Left lung (tissue), 4 donors: ENCODE measurements at regions not wholly inside any gene's neighbourhood (a gene's known extent, or its start where the extent isn't known, plus 50 kb on each side); places are given as distances from the start of the nearest gene placed in this dataset.
A peak's percentile ranks its signal among the peaks of the same experiment; 100 is the strongest.

Source experiments
- ATAC-seq: fragments of 200-7000 bp; cut with Tn5 transposase; one replicate; pipeline ENCODE4 v1.9.1; 2020; ENCODE audit warnings: moderate library complexity
- DNase-seq, 4 donors: peaks; one replicate each; pipeline ENCODE4 v3.0.0-alpha.2; 2013 to 2020
- H3K27ac ChIP-seq, 2 donors: fragments of 200-600 bp; sonication (generic) in 1 of 2; one replicate each; pipeline versions ENCODE4 v1.5.0 to v1.8.0; 2020 to 2021
- H3K27me3 ChIP-seq, 2 donors: fragments of 200-600 bp; sonication (generic) in 1 of 2; one replicate each; pipeline versions ENCODE4 v1.5.0 to v1.8.0; 2020 to 2021
- H3K36me3 ChIP-seq, 2 donors: fragments of 200-600 bp; sonication (generic) in 1 of 2; one replicate each; pipeline versions ENCODE4 v1.5.0 to v1.8.0; 2020 to 2021
- H3K4me1 ChIP-seq, 2 donors: fragments of 200-600 bp; one replicate each; pipeline ENCODE4 v1.8.0; 2021
- H3K4me3 ChIP-seq, 2 donors: fragments of 200-600 bp; sonication (generic) in 1 of 2; one replicate each; pipeline versions ENCODE4 v1.5.0 to v1.8.0; 2020 to 2021; ENCODE audit warnings: mild to moderate bottlenecking in 1 of 2
- H3K9me3 ChIP-seq, 2 donors: fragments of 200-600 bp; sonication (generic) in 1 of 2; one replicate each; pipeline versions ENCODE4 v1.5.0 to v1.8.0; 2020 to 2021
- CTCF ChIP-seq, 2 donors: fragments of 200-600 bp; sonication (generic) in 1 of 2; IDR thresholded peaks; one replicate each; pipeline versions ENCODE4 v1.5.0 to v1.8.0; 2021; ENCODE audit warnings: antibody characterized with exemption in 2 of 2
- intact Hi-C, 2 donors: fragments of 100-400 bp; cut with DNase I; formaldehyde crosslinking; loops; one replicate each; pipeline versions ENCODE4 v1.11.2 to v1.14.2; 2022
- donor health status: DM: no; HTN: yes; CAD: no.
- donor health status: DM: no; HTN: no; CAD: no.

DNA sequence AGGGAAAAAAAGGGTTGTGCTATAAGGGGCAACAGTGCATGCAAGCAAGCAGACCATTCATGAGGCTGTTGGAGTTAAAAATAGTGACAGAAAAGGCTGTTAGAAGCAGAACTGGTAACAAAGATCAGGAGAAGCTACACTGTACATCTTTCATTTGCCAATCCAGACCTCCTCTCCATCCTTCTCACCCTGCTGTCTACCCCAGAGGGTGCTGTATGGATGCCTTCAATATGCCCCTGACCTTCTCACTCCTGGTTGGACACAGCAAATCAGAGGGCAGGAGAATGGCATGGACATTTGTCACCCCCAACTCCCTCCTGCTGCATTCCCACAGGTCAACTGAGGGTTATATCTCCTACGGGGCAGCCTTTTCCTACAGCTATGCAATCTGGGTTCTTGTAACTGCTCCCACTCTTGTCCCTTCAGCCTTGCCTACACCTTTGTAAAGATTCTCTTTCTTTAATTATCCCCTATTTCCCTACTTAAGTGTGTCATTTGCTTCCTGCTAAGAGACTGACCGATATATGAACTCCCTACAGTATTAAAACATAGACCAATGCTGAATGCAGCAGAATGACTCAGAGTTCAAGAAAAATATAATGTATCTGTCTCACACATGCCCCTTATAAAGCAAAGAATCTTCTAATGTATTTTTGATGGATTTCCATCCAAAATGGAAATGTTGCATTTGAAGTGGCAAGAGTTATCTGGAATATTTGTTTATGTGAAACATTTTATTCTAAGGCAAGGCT lies 169.2 kb upstream of the NCKAP5 start:
- Histone ChIP-seq H3K27ac (no peak overlapping the region), H3K4me1 (no peaks in the 10 kb centered on the region), H3K4me3 (no peak overlapping the region), H3K9me3 (no peaks in the 10 kb centered on the region), H3K27me3 (no peaks in the 10 kb centered on the region), H3K36me3 (no peaks in the 10 kb centered on the region)
- intact Hi-C loops = no loop called here
- no peak for DNase-seq
- ATAC-seq = no peak
- no peak for TF ChIP-seq CTCF (IDR thresholded peaks at IDR 0.05)

- Histone ChIP-seq H3K36me3 (no peaks in the 10 kb centered on the region), H3K4me3 (no peak overlapping the region), H3K4me1 (no peaks in the 10 kb centered on the region), H3K27me3 (no peaks in the 10 kb centered on the region), H3K27ac (no peak overlapping the region), H3K9me3 (no peaks in the 10 kb centered on the region)
- intact Hi-C loops = no loop called here
- no peak for TF ChIP-seq CTCF (IDR thresholded peaks at IDR 0.05)
- ATAC-seq (no peak), DNase-seq (no peak)
Observed at GRCh38 chr2:133739039-133739438, 170.8 kb upstream of the NCKAP5 start.

DNA sequence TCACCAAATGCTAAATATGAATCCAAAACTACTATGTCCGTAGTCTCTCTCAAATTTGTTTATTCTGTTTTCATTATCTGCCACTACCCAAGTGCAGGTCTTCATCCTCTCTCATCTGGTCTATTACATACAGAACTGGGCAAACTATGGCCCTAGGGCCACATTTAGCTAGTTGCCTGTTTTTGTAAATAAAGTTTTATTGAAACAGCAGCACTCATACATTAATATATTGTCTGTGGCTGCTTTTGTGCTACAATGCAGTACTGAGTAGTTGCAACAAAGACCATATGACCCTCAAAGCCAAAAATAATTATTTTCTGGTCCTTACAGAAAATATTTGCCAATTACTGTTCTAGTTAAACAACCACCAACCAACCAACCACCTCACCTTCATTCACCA lies 172.2 kb upstream of the NCKAP5 start:
- intact Hi-C loops = no loop called here
- no peak for DNase-seq
- H3K27me3 ChIP-seq = no peaks in the 10 kb centered on the region
- H3K9me3 ChIP-seq = no peaks in the 10 kb centered on the region
- no peak for ATAC-seq
- no peak overlapping the region for H3K27ac ChIP-seq
- no peaks in the 10 kb centered on the region for H3K36me3 ChIP-seq
- no peaks in the 10 kb centered on the region for H3K4me1 ChIP-seq
- TF ChIP-seq CTCF (IDR thresholded peaks at IDR 0.05) = no peak
- H3K4me3 ChIP-seq = no peak overlapping the region

GRCh38 chr2:133748007-133748700 lies 179.9 kb upstream of the NCKAP5 start:
- intact Hi-C loops = no loop called here
- no peaks in the 10 kb centered on the region for H3K36me3 ChIP-seq
- no peak overlapping the region for H3K27ac ChIP-seq
- H3K9me3 ChIP-seq = no peaks in the 10 kb centered on the region
- ATAC-seq (no peak), DNase-seq (no peak)
- H3K4me1 ChIP-seq = no peaks in the 10 kb centered on the region
- H3K27me3 ChIP-seq = no peaks in the 10 kb centered on the region
- no peak overlapping the region for H3K4me3 ChIP-seq
- TF ChIP-seq CTCF (IDR thresholded peaks at IDR 0.05) = no peak

- no peaks in the 10 kb centered on the region for H3K4me1 ChIP-seq
- intact Hi-C loops = no loop called here
- H3K27ac ChIP-seq = no peak overlapping the region
- DNase-seq (peak in 1 of 4 donors; percentile 59), ATAC-seq (no peak)
- no peaks in the 10 kb centered on the region for H3K27me3 ChIP-seq
- no peaks in the 10 kb centered on the region for H3K36me3 ChIP-seq
- no peaks in the 10 kb centered on the region for H3K9me3 ChIP-seq
- no peak overlapping the region for H3K4me3 ChIP-seq
- TF ChIP-seq CTCF (IDR thresholded peaks at IDR 0.05) = no peak
Observed at GRCh38 chr2:133753665-133754064, 185.4 kb upstream of the NCKAP5 start.
